NCI-H1048 (cell line): ENCODE measurements at regions not wholly inside any gene's neighbourhood (a gene's known extent, or its start where the extent isn't known, plus 50 kb on each side); places are given as distances from the start of the nearest gene placed in this dataset.

Experiments used
- DNase-seq: peaks from one replicate; lab custom pipeline; 2025; lab: John Stamatoyannopoulos, UW

DNA sequence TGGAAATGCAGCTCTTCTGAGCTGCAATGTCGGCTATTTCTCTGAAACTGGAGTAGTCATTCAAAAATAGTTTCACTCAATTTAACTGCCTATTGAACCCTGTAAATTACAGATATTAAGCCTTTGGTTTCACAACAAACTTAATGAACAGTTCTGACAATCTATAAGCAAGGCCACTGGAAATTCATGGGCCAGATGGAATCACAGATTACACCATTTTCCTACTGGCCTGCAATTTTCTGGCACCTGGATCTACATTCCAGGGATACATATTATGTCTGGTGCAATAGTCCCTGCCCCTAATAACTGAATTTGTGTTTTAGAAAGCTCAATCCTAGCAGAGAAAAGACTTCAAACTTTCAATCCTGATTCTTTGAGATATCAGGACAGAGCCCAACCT is 551.7 kb downstream of the RNF144A start:
- no peak for DNase-seq

DNA sequence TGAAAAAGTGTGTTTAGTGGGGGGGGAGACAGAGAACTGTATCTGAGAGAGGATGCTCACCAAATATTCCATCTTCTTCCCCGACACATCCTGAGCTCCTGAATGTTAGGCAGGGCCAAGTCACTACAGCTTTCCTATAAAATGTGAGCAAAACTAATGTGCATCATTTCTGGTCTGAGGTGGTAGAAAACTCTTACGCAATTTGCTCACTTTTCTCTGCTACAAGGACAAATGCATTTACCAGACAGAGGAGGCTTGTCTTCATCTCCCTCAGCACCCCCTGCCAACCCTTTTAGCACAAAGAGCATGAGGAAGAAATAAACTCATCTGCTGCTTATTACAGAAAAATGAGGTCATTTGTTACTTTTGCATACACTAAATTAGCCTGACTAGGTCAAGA is 554.0 kb downstream of the RNF144A start:
- DNase-seq = no peak

DNA sequence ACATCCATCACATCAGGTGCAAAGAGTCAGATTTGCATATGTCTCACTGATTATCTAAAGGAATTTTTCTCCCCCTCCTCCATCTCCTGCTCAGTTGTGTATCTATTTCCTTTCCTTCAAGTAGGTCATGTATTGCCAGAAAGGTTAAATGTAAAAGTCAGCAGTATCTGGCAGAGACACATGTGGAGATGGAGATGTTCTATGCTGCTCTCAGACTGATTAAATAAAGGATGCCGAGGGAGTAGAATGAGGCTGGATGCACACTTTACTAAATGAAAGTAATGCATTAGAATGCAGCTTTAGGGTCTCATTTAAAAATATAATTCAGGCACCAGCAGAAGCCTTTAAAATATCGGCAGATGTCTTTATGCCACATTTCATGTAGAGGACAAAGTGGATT is 555.3 kb downstream of the RNF144A start:
- DNase-seq = no peak

DNA sequence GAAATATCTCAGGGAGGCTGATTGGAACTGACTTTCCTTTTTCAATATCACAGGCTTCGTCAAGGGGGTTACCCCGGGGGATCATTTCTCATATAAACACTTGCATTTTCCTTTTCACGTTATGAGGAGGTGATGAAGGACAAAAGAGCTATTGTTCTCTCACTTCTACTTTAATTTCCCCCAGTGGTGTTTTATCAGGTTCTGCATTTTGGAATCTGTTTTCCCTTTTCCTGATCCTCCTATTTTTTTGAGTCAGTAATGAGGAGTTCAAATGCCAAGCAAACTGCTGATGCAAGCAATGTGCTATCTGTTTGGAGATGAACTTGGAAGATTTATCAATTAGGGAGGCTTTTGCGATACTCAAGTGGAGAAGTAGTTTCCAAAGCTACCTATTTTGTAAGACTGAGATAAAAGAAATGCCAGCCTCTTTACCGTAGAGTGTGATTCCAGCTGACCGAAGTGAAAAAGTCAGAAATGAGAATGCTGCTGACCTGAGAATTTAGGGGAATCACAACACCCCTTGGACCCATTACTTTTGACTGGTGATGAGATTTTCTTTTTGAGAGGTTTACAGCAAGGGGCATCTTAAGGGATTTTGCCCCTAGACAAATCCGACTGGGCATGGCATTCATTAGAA is 556.0 kb downstream of the RNF144A start:
- no peak for DNase-seq

DNA sequence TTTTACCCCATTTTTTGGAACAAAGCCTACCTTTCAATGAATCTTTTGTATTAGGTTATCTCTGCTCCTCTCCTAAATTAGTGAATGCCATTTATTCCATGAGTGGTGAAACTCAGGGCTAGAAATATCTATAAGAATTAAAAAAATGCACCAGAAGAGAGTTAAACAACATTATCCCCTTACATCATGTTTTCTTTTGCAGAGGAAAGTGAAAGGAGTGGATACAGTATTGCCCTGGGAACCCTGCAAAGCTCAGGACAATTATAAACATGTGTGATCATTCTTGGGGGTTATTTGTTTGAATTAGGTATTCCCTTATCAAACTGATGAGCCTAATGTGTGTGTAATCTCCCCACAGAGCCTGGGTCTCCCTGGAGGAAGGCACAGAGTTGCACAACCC is 559.2 kb downstream of the RNF144A start:
- DNase-seq = no peak

DNA sequence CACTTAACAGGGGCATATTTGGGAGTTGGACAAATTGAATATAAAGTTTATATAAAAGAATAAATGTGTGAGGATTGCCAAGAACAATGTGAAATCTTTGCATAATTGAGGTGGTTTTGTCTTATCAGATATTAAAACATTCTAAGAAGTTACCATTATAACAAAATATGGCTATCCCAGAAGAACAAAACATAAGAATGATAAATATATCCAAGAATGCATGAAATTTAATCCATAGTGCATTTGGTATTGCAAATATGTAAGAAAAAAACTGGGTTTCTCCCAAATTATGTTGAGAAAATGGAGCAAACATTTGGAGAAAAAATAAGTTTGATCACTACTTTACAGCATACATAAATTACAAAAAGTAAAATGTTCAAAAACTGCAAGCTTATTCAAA is 562.4 kb downstream of the RNF144A start:
- DNase-seq = no peak

DNA sequence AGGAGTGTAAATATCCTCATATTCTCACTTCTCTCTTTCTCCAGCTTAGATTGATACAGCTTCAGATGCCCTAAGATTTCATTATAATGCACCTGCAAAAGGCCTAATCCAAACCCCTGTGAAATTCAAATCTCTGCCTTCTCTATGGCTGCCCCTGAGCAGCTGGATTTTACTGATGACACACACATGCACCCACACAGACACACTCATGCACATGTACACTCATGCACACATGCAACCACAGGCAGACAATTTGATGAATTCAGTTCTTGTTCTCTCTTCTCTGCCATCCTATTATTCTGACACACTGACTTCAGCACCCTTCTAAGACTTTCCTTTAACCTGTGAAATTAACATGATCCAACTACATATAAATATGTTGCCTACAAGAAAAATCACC is 563.2 kb downstream of the RNF144A start:
- DNase-seq = no peak

DNA sequence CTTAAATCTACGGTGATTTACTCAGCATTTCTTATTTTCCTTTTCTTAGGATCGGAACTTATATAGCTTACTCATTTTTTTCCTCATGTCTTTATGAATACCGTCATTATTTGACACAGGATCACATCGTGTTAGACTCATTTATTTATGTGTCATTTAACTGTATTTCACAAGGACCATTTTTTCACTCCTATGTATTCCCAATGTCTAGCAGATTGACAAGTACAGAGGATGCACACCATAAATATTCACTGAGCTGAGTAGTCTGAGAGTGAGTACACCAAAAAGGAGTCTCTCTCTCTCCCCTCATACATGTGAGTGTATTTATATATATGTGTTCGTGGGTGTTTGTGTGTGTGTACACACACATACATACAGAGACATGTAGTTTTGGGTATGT is 573.5 kb downstream of the RNF144A start:
- no peak for DNase-seq

DNA sequence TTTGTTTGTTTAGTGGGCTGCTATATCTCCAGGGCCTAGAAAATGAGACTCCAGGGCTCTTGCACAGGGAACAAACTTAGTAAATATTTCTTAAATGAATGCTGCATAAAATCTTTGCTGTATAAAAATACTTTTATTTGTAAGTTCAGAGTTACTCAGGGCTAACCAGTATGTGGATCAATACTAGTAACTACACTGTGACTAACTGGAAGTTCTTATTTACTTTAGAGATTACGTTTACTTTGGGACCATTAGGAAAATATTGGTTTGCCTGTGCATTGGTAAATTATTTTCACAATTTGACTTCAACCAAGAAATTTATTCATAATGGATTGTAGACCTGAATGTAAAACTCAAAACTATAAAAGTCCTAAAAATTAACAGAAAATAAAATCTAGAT is 575.5 kb downstream of the RNF144A start:
- DNase-seq = no peak

DNA sequence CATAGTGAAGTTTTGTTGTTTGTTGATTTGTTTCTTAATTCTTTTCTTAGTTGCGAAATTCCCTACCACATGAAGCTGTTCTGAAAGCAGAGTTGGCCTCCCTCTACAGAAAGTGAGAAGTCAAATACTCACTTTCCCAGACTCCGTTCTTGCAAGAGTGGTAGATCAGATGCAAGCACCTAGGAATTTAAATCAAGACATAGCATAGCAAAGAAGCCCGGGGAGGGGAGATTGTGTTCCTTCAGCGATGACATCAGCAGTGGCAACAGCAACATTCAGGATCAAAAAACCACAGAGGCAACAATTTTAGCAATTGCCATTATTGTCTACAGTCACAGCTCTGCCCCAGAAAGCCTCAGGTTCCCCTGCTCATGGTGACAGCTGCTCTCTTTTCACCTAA is 580.0 kb downstream of the RNF144A start:
- no peak for DNase-seq

DNA sequence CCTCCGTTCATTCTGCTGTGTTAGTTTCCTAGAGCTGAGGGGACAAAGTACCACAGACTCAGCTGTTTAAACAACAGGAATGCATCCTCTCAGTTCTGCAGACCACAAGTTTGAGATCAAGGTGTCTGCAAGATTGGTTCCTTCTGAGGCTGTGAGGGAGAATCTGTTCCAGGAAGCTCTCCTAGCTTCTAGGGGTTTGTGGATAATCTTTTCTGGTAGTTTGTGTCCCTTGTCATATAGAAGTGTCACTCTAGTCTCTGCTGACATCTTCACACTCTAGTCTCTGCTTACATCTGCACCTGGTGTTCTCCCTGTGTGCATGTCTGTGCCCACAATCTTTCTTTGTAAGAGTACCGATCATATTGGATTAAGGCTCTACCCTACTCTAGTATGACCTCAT is 581.8 kb downstream of the RNF144A start:
- DNase-seq = no peak

DNA sequence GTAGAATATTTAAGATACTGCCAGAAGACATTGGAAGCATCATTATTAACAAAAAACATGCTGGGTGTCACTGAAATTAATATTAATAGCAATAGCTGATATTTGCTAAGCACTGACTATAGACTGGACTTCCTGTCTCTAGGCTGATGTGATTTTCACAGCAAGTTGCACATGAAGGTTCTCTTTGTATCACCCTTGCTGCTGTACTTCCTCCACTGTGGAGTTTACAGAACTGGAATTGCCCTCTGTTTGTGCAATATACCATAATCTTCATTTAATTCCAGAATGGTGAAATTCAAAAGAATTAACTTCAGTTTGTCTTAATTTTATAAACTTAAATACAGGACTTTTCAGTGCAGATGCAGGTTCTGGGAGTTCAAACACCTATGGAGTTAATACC is 585.1 kb downstream of the RNF144A start:
- DNase-seq = no peak

DNA sequence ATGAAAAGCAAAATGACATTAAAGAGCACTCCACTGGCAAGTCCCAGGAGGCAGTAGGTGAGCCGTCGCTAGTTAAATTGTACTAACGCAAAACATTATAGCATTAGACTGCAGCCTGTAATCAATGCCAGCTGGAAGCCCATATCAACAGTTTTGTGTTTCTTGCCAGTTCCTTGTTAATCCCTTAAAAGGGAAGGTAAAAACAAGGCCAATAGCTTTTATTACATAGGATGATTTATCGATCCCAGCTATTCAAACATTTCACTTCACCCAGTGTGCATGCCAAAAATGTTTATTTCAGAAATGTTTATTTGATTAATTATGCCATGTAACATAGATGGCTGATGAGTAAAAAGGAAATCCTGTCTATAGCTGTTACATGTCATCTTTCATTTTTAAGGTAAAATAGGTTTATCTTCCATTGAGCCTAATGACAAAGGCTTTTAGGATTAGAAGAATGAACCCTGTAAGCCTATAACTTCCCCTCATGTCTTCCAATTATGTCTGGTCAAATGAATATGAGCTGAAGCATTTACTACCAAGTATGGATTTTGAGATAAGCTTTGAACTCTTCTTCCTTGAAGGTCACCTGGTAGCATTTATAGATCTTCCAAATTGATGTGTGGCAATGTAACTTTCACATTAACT is 591.2 kb downstream of the RNF144A start:
- no peak for DNase-seq

DNA sequence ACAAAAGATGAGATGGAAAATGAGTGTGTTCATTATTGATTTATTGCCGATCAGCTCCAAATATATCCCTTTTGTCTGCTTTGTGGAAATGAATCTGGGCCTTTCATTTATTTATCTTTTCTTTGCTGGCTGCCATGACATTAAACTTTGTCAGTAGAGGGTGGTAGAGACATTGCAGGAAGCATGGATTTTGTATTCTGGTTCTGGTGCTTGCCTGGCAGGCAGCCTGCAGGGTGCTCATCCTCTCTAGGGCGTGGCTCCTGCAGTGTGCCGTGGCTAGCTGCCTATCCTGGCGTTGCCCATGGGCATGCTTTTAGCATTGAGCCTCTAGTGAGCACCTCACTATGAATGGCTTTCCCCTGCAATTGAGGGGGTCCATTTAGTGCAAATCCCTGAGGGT is 593.1 kb downstream of the RNF144A start:
- no peak for DNase-seq

DNA sequence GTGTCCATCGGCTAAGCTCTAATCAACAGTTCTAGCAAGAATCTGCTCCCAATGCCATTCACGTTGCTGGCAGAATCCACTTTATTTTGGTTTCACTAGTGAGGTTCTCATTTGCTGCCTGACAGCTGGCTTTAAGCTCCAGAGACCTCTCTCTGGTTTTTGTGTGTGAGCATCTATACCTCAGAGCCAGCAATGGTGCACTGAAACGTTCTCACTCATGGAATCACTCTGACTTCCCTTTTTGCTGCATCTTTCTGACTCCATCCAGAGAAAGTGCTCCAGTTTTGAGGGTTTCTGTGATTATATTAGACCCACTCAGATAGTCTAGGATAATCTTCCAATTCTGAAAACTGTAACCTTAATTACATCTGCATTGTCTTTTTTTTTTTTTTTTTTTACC is 596.6 kb downstream of the RNF144A start:
- no peak for DNase-seq

DNA sequence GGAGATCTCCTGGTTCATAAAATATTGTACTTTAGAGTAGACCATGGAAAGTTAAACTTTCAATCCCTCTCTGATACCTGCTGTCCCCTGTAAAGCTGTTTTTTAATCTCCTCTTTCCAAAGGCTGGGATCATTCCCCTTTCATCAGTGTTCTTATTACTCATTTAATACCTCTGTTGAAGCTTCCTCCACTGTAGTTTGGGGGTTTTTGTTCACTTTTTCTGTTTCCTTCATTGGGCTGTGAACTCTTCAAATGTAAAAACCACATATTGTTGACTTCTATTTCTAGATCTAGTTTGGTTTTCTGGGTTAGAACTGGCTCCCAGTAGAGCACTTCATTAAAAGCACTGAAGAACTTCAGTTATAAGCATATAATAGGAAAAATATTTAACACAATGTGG is 598.1 kb downstream of the RNF144A start:
- DNase-seq = no peak

DNA sequence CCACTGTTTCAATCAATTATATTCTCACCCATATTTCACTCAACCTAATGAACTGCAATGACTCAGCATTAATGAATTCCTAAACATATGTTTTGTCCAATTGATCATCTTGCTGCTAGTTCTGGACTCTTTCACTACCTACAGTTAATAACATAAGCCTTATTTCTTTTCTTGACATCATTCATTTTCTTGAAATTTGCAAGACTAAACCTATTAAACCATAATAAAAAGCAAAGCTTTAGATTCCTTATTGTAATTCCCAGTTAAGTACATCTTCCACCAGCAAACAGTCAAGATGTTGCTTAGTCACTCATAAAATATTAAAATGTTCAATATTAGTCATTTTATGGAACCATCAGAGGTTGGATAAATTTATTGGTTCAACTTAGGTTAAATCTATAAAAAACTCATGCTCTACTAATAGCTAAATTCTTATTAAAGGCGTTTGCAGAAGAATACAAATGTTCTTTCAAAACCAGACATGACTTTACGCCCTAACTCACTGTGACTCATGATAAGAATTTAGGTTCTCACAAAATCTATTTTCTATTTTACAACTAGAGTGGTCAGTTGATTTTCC is 599.4 kb downstream of the RNF144A start:
- no peak for DNase-seq

DNA sequence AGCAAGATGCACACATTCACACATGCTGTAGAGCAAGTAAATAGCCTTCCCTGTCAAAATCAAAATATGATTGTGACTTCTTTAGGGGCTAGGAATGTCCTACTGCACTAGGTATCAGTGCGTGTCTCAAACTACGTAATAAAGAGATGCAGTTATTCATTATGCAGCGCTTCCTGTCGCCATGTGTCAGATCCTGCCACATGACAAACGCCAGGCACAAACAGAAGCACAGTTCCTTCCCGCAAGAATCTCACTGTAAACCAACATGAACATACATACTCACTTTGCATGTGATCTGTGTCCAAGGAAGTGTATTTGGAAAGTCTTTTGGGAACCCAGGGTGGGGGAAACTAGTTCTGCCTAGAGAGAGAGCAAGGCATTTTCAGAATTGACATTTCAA is 599.9 kb downstream of the RNF144A start:
- DNase-seq = no peak

DNA sequence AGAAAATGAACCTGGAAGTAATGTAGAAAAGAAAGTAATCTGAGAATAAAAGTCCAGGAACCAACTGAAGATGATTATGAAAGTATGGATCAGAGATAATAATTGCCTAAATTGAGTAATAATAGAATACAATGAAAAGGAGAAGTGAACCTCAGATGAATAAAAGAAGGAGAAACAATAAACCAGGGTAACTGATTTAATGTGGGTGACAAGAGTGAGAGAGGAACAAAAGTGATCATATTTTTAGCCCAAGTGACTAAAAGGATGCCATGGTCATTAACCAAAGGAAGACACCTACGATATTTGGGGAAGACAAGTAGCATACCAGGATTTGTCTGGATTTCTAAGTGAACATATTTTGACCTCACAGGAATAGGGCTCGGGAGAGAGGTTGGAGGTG is 600.6 kb downstream of the RNF144A start:
- DNase-seq = no peak

DNA sequence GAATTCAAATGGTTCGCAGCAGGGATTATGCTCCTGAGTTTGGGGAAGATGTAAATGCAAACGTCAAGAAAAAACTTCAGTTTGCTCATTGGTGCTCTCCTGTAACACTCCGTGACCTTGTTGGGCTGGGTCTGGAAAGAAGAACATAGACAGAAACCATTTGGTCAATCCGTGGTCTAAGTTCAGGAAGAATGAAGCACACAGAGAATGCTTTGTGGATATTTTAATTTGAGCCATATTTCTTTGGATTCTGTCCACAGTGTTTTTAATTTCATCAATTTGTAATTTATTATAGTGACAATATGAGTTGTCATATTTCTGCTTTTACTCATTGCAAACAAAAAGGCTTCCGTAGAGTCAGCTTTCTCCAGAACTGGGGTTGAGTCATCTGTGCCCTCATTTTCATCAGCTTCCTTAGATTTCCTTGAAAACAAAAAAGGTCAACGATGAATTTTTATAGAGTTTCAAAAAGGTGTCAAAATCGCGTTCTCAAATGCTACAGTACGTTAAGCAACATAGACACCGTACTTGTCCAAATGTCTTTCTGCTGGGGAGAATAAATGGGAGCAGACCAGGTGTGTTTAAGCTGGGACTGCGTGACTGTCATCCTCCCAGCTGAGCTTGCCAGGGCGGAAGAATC is 606.4 kb downstream of the RNF144A start:
- no peak for DNase-seq

DNA sequence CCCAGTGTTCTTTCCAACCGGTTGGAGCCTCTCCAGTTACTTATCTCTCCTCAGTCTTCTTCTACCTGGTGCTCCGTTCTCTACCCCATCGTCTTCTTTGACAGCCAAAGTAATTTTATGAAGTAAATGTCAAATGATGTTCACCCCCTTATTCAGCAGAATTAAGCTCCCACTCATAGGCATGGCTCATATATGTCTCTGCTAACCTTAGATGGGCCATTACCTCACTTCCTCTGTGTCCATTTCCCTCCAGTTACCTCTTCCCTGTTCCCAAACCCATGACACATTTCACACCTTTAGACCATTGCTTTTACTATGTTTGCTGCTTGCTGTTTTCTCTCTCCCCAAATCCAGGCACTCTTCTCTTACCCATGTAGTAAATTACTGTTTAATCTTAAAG is 607.0 kb downstream of the RNF144A start:
- no peak for DNase-seq

DNA sequence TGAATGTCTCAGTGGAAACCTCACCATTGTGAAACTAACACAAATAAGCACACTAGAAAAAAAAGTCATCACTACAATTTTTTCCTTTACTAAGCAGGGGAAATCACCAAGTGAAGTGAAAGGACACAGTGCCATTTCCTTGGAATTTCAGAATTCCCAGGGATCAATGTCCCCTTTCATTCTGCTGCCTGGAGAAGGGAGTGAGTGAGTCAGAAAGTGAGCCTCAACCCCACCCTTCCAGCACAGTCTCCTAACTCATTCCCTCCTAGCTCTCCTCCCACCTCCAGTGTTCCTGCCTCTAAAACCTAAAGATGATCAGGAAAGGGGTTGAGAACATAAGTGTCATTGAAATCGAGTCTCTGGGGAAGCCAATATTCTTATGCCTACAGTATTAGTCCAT is 608.5 kb downstream of the RNF144A start:
- no peak for DNase-seq

DNA sequence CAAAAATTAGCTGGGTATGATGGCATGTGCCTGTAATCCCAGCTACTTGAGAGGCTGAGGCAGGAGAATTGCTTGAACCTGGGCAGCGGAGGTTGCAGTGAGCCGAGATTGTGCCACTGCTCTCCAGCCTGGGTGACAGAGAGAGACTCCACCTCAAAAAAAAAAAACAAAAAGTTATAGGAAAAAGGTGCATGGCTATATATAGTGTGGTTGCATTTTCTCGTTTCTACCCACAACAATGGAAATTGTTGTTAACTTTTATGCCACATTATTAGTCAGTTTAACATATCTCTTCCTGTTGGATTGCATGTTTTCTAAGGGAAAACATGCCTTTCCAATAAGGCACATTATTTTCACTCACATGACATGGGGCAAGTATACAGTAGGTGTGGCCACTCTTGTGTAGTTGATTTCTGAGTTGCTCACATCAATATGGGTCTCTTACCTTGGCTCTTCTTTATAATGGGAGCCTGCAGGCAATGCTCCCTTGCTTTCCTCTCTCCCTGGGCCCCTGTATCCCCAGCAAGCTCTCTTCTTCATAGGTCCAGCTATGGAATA is 610.0 kb downstream of the RNF144A start:
- no peak for DNase-seq
